ENCODE measurements at regions not wholly inside any gene's neighbourhood (a gene's known extent, or its start where the extent isn't known, plus 50 kb on each side); places are given as distances from the start of the nearest gene placed in this dataset.

DNA sequence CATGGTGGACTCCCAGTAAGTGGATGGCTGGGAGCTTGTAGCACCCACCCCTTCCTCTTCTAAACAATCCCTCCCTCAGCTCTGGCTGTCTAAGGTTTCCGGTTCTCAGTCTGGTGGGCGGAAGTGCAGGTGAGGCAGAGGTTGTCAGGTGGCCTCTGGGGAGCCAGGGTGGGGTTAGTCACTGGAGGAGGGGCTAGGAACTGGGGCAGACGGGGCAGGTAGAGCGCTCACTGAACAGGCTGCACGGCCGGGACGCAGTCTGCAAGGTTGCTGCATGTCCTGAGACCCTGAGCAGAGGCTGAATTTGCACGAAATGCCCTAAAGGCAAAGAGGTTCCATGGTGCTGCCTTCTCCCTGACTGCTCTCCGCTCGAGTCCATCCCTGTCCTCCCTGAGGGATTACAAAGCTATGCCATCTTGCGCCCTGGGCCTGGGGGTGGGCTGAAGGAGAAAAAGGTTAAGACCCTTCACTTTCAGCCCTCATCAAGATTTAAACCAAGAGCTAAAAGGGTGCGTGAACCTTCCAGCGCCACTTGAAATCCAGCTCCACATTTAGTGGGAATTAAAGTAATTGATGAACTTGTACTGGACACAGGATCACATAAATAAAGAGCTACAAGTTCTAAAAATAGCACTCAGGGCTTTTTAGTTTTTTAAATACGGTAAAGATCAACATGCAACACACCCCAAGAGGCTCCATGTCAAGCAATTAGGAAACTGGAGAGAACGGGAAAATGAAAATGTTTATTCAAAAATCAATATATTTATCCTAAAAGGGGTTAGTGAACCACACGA is 62.3 kb upstream of the CTBP2 start:
- 78% methylated on average over 15 of the region's 16 CpGs for WGBS (ENCODE audit: missing lambda C conversion rate)
- no peak overlapping the region for H3K27ac ChIP-seq
- no peak for TF ChIP-seq REST (IDR thresholded peaks at IDR 0.05)
- ChIA-PET POLR2A (interaction anchor here (1.5 kb wide), 1 partner anchor 9 kb away, joined by 3 read pairs; no protein-coding TSS in a partner anchor), CTCF (interaction anchor here (1.1 to 1.3 kb wide), 2 partner anchors 9 to 18 kb away, joined by 3 read pairs; no protein-coding TSS in a partner anchor)
- DNase-seq (ENCODE audit: low read depth in 1 of 2, low spot score in 1 of 2) (no peak), ATAC-seq (no peak), FAIRE-seq (no peak)
- no peaks in the 10 kb centered on the region for H3K9me3 ChIP-seq
- no peak overlapping the region for H3K4me3 ChIP-seq
- H3K4me1 ChIP-seq: peaks cover 4% of the 10 kb centered on the region; the same call in 1 of the 3 replicates
- H3K4me2 ChIP-seq: no peak overlapping the region

GRCh38 chr10:125221716-125222115 is 61.4 kb upstream of the CTBP2 start:
- DNase-seq (ENCODE audit: low read depth in 1 of 2, low spot score in 1 of 2) (no peak), ATAC-seq (no peak), FAIRE-seq (no peak)
- Histone ChIP-seq H3K4me3 (no peak overlapping the region), H3K4me2 (no peak overlapping the region), H3K27ac (no peak overlapping the region), H3K4me1 (peaks cover 4% of the 10 kb centered on the region; the same call in 1 of the 3 replicates), H3K9me3 (no peaks in the 10 kb centered on the region)
- 77% methylated on average over 8 of the region's 8 CpGs for WGBS (ENCODE audit: missing lambda C conversion rate)
- ChIA-PET POLR2A (interaction anchor here (1.5 kb wide), 1 partner anchor 10 kb away, joined by 3 read pairs; no protein-coding TSS in a partner anchor), CTCF (no interaction called here)
- TF ChIP-seq EP300 (IDR thresholded peaks at IDR 0.05) (no peak), KDM1A (IDR thresholded peaks at IDR 0.05; ENCODE audit: low read depth) (no peak), TFCP2L1 (CRISPR knock-in tag; IDR thresholded peaks at IDR 0.05) (no peak), GATA3 (IDR thresholded peaks at IDR 0.05; ENCODE audit: borderline replicate concordance) (no peak), ZSCAN20 (CRISPR knock-in tag; IDR thresholded peaks at IDR 0.05) (no peak), MAZ (IDR thresholded peaks at IDR 0.05; ENCODE audit: borderline replicate concordance, low read depth, low read length) (no peak), RNF2 (IDR thresholded peaks at IDR 0.05; ENCODE audit: borderline replicate concordance, low read depth) (no peak), POLR2A (IDR thresholded peaks at IDR 0.05; ENCODE audit: low read length) (no peak), CBX2 (IDR thresholded peaks at IDR 0.05; ENCODE audit: borderline replicate concordance, low read depth) (no peak)

- Histone ChIP-seq H3K4me1 (peaks cover 4% of the 10 kb centered on the region; the same call in 1 of the 3 replicates), H3K4me3 (no peak overlapping the region), H3K9me3 (no peaks in the 10 kb centered on the region), H3K4me2 (no peak overlapping the region), H3K27ac (no peak overlapping the region)
- DNase-seq (ENCODE audit: low read depth in 1 of 2, low spot score in 1 of 2): no peak
- ChIA-PET POLR2A (no interaction called here), CTCF (interaction anchor here (1.7 kb wide), 1 partner anchor 12 kb away, joined by 4 read pairs; no protein-coding TSS in a partner anchor)
- 77% methylated on average over 4 of the region's 4 CpGs for WGBS (ENCODE audit: missing lambda C conversion rate)
- ATAC-seq: no peak
- no peak for TF ChIP-seq RARB (CRISPR knock-in tag; IDR thresholded peaks at IDR 0.05)
- TF ChIP-seq RAD21 (conservative IDR thresholded peaks at IDR 0.05 in 1 of 2, IDR thresholded peaks at IDR 0.05 in 1 of 2): no peak
- TF ChIP-seq CHD4 (IDR thresholded peaks at IDR 0.05; ENCODE audit: borderline replicate concordance): no peak
- TF ChIP-seq POLR2AphosphoS2 (conservative IDR thresholded peaks at IDR 0.05; ENCODE audit: low read length): no peak
- no peak for TF ChIP-seq ESRRA (IDR thresholded peaks at IDR 0.05; ENCODE audit: borderline replicate concordance, low read length)
- no peak for TF ChIP-seq HMGXB4 (CRISPR knock-in tag; IDR thresholded peaks at IDR 0.05; ENCODE audit: borderline replicate concordance)
- no peak for TF ChIP-seq FOSB (CRISPR knock-in tag; IDR thresholded peaks at IDR 0.05)
- TF ChIP-seq ZFP36 (IDR thresholded peaks at IDR 0.05; ENCODE audit: borderline replicate concordance, partially characterized antibody): no peak
- TF ChIP-seq JUN (IDR thresholded peaks at IDR 0.05): no peak
- TF ChIP-seq, protein P1, sequence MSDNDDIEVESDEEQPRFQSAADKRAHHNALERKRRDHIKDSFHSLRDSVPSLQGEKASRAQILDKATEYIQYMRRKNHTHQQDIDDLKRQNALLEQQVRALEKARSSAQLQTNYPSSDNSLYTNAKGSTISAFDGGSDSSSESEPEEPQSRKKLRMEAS (IDR thresholded peaks at IDR 0.05): no peak
- TF ChIP-seq CBX2 (IDR thresholded peaks at IDR 0.05; ENCODE audit: borderline replicate concordance, low read depth): no peak
- TF ChIP-seq ZSCAN20 (CRISPR knock-in tag; IDR thresholded peaks at IDR 0.05): no peak
- no peak for TF ChIP-seq JUNB (IDR thresholded peaks at IDR 0.05)
- no peak for TF ChIP-seq HOXB13 (CRISPR knock-in tag; IDR thresholded peaks at IDR 0.05; ENCODE audit: low read depth)
- no peak for TF ChIP-seq EHMT2 (IDR thresholded peaks at IDR 0.05; ENCODE audit: low read depth)
- no peak for FAIRE-seq
Measured at GRCh38 chr10:125219776-125220175, 59.4 kb upstream of the CTBP2 start.

All from A549 (cell line).